Thyroid gland (tissue), 4 donors: ENCODE measurements at regions not wholly inside any gene's neighbourhood (a gene's known extent, or its start where the extent isn't known, plus 50 kb on each side); places are given as distances from the start of the nearest gene placed in this dataset.

Source experiments
- DNase-seq, 2 donors: peaks; one replicate each; pipeline ENCODE4 v3.0.0-alpha.2; 2019
- H3K27ac ChIP-seq, 3 donors: fragments of 200-600 bp; sonication (generic); 1 replicate in 2 of 3; 2 replicates in 1 of 3; pipeline ENCODE4 v1.5.1; 2016 to 2019; ENCODE audit warnings: mild to moderate bottlenecking in 1 of 3, moderate library complexity in 1 of 3
- H3K27me3 ChIP-seq: fragments of 200-600 bp; sonication (generic); one replicate; pipeline ENCODE4 v1.5.1; 2019
- H3K36me3 ChIP-seq, 2 donors: fragments of 200-600 bp; sonication (generic); one replicate each; pipeline ENCODE4 v1.5.1; 2016 to 2019
- H3K4me1 ChIP-seq, 2 donors: fragments of 200-600 bp; sonication (generic); one replicate each; pipeline ENCODE4 v1.5.1; 2017 to 2019
- H3K4me3 ChIP-seq, 3 donors: fragments of 200-600 bp; sonication (generic); replicated peaks in 1 of 3; 1 replicate in 2 of 3; 2 replicates in 1 of 3; pipeline ENCODE4 v1.5.1; 2016; ENCODE audit warnings: mild to moderate bottlenecking in 1 of 3
- H3K9me3 ChIP-seq: fragments of 200-600 bp; sonication (generic); one replicate; pipeline ENCODE4 v1.5.1; 2017
- POLR2A ChIP-seq, 2 donors: fragments of 450-650 bp; IDR thresholded peaks; one replicate each; pipeline ENCODE4 v1.6.1; 2017; ENCODE audit warnings: antibody characterized with exemption in 2 of 2, mild to moderate bottlenecking in 2 of 2, moderate library complexity in 1 of 2
- WGBS, 2 donors: methylation state at CpG; one replicate each; pipeline ENCODE4 v1.1.5; 2017; 5-methylcytosine and 5-hydroxymethylcytosine counted together
- intact Hi-C: fragments of 100-400 bp; cut with DNase I; formaldehyde crosslinking; loops from one replicate; pipeline ENCODE4 v1.15.1; 2023
- TF ChIP-seq, protein P1 (sequence below), 6 experiments: fragments of 200-600 bp in 3 of 6; fragments of 450-650 bp in 3 of 6; sonication (generic) in 3 of 6; IDR thresholded peaks; one replicate each; pipeline ENCODE4 v1.5.1; 2016 to 2019; ENCODE audit warnings: antibody characterized with exemption in 6 of 6, mild to moderate bottlenecking in 2 of 6, inconsistent platforms in 1 of 6, moderate library complexity in 1 of 6

DNA sequence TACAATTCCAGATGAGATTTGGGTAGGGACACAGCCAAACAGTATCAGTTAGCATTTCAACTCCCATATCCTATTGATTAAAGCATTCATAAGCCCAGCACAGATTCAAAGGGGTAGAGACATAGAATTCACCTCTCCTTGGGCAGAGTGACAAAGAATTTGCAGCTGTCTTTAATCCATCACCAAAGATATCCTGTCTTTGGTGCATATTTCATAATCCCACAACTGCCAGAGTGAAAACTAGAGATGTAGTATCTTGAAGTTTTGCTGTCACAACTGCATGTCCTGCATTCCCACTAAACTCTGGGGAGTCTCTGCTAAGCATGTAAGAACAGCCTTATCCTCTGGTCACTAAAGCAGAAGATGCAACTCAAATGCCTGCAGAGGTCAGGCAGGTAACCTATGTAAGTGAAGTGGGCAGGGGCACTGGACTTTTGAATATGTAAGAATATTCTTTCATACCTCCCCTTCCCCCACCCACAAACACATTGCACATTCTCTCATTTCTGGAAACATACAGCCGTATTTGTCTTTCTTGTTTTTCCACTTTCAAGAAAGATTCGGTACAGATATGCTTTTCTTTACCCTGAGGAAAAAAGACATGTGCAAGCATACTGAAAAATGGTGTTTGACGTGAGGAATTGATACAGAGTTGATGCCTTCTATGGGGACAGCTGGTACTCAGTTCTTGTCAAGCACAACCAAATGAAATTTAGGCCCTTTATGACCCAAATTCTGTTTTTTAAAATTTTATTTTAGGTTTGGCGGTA is 283.1 kb downstream of the SP3 start:
- no peak overlapping the region for H3K27ac ChIP-seq
- H3K4me3 ChIP-seq, result no peak overlapping the region
- H3K27me3 ChIP-seq, result no peaks in the 10 kb centered on the region
- TF ChIP-seq POLR2A (IDR thresholded peaks at IDR 0.05), result no peak
- TF ChIP-seq, protein P1, sequence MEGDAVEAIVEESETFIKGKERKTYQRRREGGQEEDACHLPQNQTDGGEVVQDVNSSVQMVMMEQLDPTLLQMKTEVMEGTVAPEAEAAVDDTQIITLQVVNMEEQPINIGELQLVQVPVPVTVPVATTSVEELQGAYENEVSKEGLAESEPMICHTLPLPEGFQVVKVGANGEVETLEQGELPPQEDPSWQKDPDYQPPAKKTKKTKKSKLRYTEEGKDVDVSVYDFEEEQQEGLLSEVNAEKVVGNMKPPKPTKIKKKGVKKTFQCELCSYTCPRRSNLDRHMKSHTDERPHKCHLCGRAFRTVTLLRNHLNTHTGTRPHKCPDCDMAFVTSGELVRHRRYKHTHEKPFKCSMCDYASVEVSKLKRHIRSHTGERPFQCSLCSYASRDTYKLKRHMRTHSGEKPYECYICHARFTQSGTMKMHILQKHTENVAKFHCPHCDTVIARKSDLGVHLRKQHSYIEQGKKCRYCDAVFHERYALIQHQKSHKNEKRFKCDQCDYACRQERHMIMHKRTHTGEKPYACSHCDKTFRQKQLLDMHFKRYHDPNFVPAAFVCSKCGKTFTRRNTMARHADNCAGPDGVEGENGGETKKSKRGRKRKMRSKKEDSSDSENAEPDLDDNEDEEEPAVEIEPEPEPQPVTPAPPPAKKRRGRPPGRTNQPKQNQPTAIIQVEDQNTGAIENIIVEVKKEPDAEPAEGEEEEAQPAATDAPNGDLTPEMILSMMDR (IDR thresholded peaks at IDR 0.05), result no peak
- DNase-seq, result no peak
- H3K9me3 ChIP-seq, result no peaks in the 10 kb centered on the region
- intact Hi-C loops, result no loop called here
- peaks cover 14 to 15% of the 10 kb centered on the region in 2 donors for H3K4me1 ChIP-seq
- no peaks in the 10 kb centered on the region for H3K36me3 ChIP-seq
- 86 to 92% methylated on average over 4 of the region's 4 CpGs for WGBS, 2 donors

GRCh38 chr2:173684896-173685459 is 280.2 kb downstream of the SP3 start:
- H3K4me3 ChIP-seq, result no peak overlapping the region
- H3K27me3 ChIP-seq, result no peaks in the 10 kb centered on the region
- no peaks in the 10 kb centered on the region for H3K9me3 ChIP-seq
- no peaks in the 10 kb centered on the region for H3K36me3 ChIP-seq
- WGBS, 2 donors, result 93% methylated on average over 6 of the region's 6 CpGs
- H3K27ac ChIP-seq, result peak overlapping the region in 1 of 3 donors; percentile 57
- peaks cover 15 to 16% of the 10 kb centered on the region in 2 donors for H3K4me1 ChIP-seq
- no peak for TF ChIP-seq POLR2A (IDR thresholded peaks at IDR 0.05)
- TF ChIP-seq, protein P1 (IDR thresholded peaks at IDR 0.05), result no peak
- no peak for DNase-seq
- intact Hi-C loops, result no loop called here

- no peak overlapping the region for H3K4me3 ChIP-seq
- intact Hi-C loops, result no loop called here
- H3K9me3 ChIP-seq, result no peaks in the 10 kb centered on the region
- H3K4me1 ChIP-seq, result peaks cover 0 to 2% of the 10 kb centered on the region in 2 donors
- no peak for DNase-seq
- no peaks in the 10 kb centered on the region for H3K27me3 ChIP-seq
- H3K27ac ChIP-seq, result no peak overlapping the region
- no peaks in the 10 kb centered on the region for H3K36me3 ChIP-seq
- TF ChIP-seq, protein P1 (IDR thresholded peaks at IDR 0.05), result no peak
- no peak for TF ChIP-seq POLR2A (IDR thresholded peaks at IDR 0.05)
Observed at GRCh38 chr2:173690349-173690748, 274.8 kb downstream of the SP3 start.

DNA sequence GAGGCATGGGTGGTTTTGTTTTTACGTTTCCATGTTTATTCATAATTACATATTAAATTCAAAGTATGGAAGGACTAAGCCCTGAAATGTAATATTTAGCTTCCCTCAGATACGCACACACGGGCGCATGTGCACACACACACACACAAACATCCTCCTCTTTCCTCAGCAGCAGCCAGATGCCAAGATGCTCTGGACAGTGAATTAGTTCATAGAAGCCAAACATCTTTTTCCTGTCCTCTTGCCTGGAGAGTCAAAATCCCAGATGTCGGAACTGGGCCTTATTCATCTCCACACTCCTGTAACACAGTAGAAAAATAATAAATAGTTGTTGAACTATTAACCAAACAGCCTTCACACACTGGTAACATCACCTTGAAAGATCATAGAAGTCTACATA is 273.1 kb downstream of the SP3 start:
- 85 to 86% methylated on average over 5 of the region's 5 CpGs for WGBS, 2 donors
- no peak overlapping the region for H3K27ac ChIP-seq
- H3K36me3 ChIP-seq, result no peaks in the 10 kb centered on the region
- no peaks in the 10 kb centered on the region for H3K27me3 ChIP-seq
- intact Hi-C loops, result no loop called here
- peaks cover 0 to 2% of the 10 kb centered on the region in 2 donors for H3K4me1 ChIP-seq
- no peak overlapping the region for H3K4me3 ChIP-seq
- no peak for DNase-seq
- no peak for TF ChIP-seq POLR2A (IDR thresholded peaks at IDR 0.05)
- TF ChIP-seq, protein P1 (IDR thresholded peaks at IDR 0.05), result no peak
- H3K9me3 ChIP-seq, result no peaks in the 10 kb centered on the region

DNA sequence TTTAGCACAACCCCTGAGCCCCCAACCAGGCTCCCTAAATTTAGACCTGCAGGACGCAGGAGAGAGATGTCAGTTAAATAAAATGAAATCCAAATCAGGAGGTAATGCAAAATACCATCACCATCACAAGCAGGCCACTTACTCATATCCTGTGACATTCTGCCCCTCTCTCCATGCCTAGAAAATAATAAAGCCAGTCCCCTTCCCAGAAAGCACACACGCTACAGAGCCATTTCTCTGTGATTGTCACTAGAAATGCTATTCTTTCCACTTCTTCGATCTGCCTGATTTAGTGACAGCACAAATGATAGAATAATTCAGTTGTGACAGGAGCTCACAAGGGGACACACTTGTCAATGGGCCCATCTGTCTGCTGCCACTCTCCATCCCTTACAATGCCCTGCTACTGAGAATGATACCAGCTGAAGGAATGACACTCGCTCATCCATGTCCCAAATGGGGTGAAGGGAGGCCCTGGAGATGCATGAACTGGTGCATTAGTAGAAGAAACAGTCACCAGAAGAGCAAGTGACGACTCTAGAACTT is 272.1 kb downstream of the SP3 start:
- Histone ChIP-seq H3K4me1 (peaks cover 0 to 2% of the 10 kb centered on the region in 2 donors), H3K9me3 (no peaks in the 10 kb centered on the region), H3K4me3 (no peak overlapping the region), H3K27me3 (no peaks in the 10 kb centered on the region), H3K36me3 (no peaks in the 10 kb centered on the region), H3K27ac (no peak overlapping the region)
- 90% methylated on average over 5 of the region's 5 CpGs for WGBS, 2 donors
- no peak for DNase-seq
- TF ChIP-seq, protein P1 (IDR thresholded peaks at IDR 0.05), result no peak
- TF ChIP-seq POLR2A (IDR thresholded peaks at IDR 0.05), result no peak
- intact Hi-C loops, result no loop called here
